ENCODE measurements at regions not wholly inside any gene's neighbourhood (a gene's known extent, or its start where the extent isn't known, plus 50 kb on each side); places are given as distances from the start of the nearest gene placed in this dataset.

DNA sequence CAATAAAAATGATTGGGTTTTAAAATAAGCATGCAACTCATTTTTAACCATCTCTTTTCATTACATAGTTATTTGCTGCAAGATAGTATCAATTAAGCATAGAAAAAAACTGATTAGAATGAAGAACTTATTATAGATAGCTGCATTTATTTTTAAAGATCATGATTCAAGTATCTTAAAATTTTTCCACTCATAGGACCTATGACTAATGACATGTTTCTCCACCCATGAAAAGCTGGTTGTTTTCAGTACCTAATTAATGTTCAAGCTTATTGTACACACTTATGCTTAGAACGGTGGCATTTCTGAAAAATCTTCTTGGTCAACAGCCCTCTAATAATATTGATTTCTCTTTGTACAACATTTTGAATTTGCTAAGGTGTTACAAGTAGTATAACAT is 193.5 kb upstream of the PITX2 start:
- Histone ChIP-seq H3K36me3 (ENCODE audit: control insufficient read depth, insufficient read depth, low read length) (no peaks in the 10 kb centered on the region), H3K4me3 (ENCODE audit: low read depth, low read length) (no peak overlapping the region), H3K27me3 (ENCODE audit: control insufficient read depth, insufficient read depth, low read length) (no peaks in the 10 kb centered on the region)
- ChIA-PET CTCF (no interaction called here), POLR2A (no interaction called here)
- no peak for DNase-seq (ENCODE audit: low read depth)
- TF ChIP-seq, protein P1, sequence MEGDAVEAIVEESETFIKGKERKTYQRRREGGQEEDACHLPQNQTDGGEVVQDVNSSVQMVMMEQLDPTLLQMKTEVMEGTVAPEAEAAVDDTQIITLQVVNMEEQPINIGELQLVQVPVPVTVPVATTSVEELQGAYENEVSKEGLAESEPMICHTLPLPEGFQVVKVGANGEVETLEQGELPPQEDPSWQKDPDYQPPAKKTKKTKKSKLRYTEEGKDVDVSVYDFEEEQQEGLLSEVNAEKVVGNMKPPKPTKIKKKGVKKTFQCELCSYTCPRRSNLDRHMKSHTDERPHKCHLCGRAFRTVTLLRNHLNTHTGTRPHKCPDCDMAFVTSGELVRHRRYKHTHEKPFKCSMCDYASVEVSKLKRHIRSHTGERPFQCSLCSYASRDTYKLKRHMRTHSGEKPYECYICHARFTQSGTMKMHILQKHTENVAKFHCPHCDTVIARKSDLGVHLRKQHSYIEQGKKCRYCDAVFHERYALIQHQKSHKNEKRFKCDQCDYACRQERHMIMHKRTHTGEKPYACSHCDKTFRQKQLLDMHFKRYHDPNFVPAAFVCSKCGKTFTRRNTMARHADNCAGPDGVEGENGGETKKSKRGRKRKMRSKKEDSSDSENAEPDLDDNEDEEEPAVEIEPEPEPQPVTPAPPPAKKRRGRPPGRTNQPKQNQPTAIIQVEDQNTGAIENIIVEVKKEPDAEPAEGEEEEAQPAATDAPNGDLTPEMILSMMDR (IDR thresholded peaks at IDR 0.05; ENCODE audit: insufficient read depth, low read depth, low read length), result no peak

DNA sequence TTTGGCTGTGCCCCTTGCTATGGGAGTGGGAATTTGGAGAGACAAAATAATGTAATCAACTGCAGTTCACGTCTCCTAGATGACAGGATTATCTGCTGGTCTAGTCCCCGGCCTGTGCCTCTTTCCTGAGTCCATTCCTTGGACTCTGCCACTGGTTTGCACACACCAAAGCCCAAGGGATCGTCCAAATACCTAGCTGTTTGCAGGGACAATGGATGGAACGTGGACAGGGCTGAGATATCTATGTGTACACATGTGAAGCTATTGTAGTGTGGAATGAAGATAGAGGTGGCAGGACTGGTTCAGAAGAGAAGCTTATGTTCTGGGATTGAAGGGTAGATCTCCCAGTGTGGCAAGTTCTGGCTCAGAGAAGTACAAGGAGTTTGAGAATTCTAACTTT is 198.3 kb upstream of the PITX2 start:
- POLR2A ChIA-PET, result no interaction called here
- no peaks in the 10 kb centered on the region for H3K27me3 ChIP-seq (ENCODE audit: control insufficient read depth, insufficient read depth, low read length)
- TF ChIP-seq, protein P1 (IDR thresholded peaks at IDR 0.05; ENCODE audit: insufficient read depth, low read depth, low read length), result no peak
- CTCF ChIA-PET, result interaction anchor here (0.7 kb wide), 1 partner anchor 62 kb away, joined by 3 read pairs; no protein-coding TSS in a partner anchor
- no peak overlapping the region for H3K4me3 ChIP-seq (ENCODE audit: low read depth, low read length)
- no peaks in the 10 kb centered on the region for H3K36me3 ChIP-seq (ENCODE audit: control insufficient read depth, insufficient read depth, low read length)
- no peak for DNase-seq (ENCODE audit: low read depth)

DNA sequence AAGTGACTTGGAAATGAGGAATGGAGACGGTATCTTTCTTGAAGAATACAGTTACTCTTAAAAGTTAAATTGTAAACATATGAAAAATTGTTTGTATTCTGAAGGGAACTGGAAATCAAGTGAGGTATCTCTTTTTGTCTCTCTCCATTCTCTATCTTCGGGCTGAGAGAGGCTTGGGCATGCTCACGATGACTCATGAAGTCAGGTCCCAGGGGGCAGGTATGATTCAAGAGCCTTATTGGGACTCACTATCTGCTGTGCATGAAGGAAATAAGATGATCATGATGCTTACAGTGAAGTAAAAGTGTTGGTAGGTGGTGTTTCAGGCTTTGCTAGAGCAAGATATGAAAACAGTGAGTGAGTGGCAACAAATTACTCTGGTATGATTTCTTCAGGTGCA is 200.4 kb upstream of the PITX2 start:
- ChIA-PET POLR2A (no interaction called here), CTCF (interaction anchor here (1.7 kb wide), 1 partner anchor 23 kb away, joined by 3 read pairs; no protein-coding TSS in a partner anchor)
- no peak overlapping the region for H3K4me3 ChIP-seq (ENCODE audit: low read depth, low read length)
- TF ChIP-seq, protein P1 (IDR thresholded peaks at IDR 0.05; ENCODE audit: insufficient read depth, low read depth, low read length), result no peak
- no peaks in the 10 kb centered on the region for H3K36me3 ChIP-seq (ENCODE audit: control insufficient read depth, insufficient read depth, low read length)
- H3K27me3 ChIP-seq (ENCODE audit: control insufficient read depth, insufficient read depth, low read length), result no peaks in the 10 kb centered on the region
- DNase-seq (ENCODE audit: low read depth), result no peak

DNA sequence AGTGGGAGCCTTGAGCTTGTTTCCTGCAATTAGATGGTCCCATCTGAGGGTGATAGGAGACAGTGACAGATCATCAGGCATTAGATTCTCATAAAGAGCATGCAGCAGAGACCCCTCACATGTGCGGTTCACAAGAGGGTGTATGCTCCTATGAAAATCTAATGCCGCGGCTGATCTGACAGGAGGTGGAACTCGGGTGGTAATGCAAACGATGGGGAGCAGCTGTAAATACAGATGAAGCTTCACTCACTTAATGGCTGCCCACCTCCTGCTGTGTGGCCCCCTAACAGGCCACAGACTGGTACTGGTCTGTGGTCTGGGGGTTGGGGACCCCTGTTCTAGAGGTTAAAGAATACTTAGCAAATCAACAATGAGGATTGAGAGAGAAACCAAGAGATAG is 201.5 kb upstream of the PITX2 start:
- Histone ChIP-seq H3K4me3 (ENCODE audit: low read depth, low read length) (no peak overlapping the region), H3K27me3 (ENCODE audit: control insufficient read depth, insufficient read depth, low read length) (no peaks in the 10 kb centered on the region), H3K36me3 (ENCODE audit: control insufficient read depth, insufficient read depth, low read length) (no peaks in the 10 kb centered on the region)
- TF ChIP-seq, protein P1 (IDR thresholded peaks at IDR 0.05; ENCODE audit: insufficient read depth, low read depth, low read length), result no peak
- no peak for DNase-seq (ENCODE audit: low read depth)
- ChIA-PET CTCF (interaction anchor here (1.5 to 1.7 kb wide), 3 partner anchors 11 to 24 kb away, joined by 3 read pairs; no protein-coding TSS in a partner anchor), POLR2A (no interaction called here)

DNA sequence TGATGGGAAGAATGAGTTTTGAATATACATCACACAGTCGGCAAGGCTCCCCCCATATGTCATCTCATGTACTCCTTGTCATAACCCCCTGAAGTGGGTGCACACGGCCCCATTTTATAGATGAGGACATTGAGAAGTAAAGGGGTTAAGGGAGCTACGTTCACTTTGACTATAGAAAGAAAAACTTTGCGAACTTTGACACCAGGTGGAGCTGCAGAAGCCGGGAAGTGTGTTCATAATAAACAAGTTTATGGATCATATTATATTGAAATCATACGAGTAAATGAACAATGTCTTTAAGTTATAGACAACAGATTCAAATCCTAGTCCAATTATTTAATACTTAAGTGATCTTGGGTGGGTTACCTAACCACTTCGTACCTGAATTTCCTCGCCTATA is 203.8 kb upstream of the PITX2 start:
- TF ChIP-seq, protein P1 (IDR thresholded peaks at IDR 0.05; ENCODE audit: insufficient read depth, low read depth, low read length), result no peak
- Histone ChIP-seq H3K36me3 (ENCODE audit: control insufficient read depth, insufficient read depth, low read length) (no peaks in the 10 kb centered on the region), H3K4me3 (ENCODE audit: low read depth, low read length) (no peak overlapping the region), H3K27me3 (ENCODE audit: control insufficient read depth, insufficient read depth, low read length) (no peaks in the 10 kb centered on the region)
- no peak for DNase-seq (ENCODE audit: low read depth)
- CTCF ChIA-PET, result interaction anchor here (0.7 kb wide), 1 partner anchor 13 kb away, joined by 3 read pairs; no protein-coding TSS in a partner anchor
- POLR2A ChIA-PET, result no interaction called here
